ENCODE measurements at regions not wholly inside any gene's neighbourhood (a gene's known extent, or its start where the extent isn't known, plus 50 kb on each side); places are given as distances from the start of the nearest gene placed in this dataset.

DNA sequence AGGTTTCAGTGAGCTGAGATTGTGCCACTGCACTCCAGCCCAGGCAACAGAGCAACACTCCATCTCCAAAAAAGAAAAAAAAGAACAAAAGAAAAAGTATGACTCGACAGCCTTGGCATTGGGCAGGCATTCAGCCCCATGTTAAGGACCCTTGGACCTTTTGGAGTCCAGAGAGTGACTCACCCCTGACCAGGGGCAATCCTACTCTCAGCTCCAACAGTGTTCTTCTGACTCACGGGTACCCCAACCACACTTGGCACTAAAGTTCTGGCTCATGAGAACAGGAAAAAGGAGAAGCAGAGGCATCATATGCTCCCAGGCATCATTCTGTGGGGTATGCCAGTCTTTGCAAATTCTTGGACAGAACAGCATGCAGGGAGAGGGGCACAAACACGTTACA, 252.4 kb upstream of the HES1 start:
- TF ChIP-seq, protein P1, sequence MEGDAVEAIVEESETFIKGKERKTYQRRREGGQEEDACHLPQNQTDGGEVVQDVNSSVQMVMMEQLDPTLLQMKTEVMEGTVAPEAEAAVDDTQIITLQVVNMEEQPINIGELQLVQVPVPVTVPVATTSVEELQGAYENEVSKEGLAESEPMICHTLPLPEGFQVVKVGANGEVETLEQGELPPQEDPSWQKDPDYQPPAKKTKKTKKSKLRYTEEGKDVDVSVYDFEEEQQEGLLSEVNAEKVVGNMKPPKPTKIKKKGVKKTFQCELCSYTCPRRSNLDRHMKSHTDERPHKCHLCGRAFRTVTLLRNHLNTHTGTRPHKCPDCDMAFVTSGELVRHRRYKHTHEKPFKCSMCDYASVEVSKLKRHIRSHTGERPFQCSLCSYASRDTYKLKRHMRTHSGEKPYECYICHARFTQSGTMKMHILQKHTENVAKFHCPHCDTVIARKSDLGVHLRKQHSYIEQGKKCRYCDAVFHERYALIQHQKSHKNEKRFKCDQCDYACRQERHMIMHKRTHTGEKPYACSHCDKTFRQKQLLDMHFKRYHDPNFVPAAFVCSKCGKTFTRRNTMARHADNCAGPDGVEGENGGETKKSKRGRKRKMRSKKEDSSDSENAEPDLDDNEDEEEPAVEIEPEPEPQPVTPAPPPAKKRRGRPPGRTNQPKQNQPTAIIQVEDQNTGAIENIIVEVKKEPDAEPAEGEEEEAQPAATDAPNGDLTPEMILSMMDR (IDR thresholded peaks at IDR 0.05) = no peak
- no peak for TF ChIP-seq POLR2A (IDR thresholded peaks at IDR 0.05)
